ENCODE measurements at regions not wholly inside any gene's neighbourhood (a gene's known extent, or its start where the extent isn't known, plus 50 kb on each side); places are given as distances from the start of the nearest gene placed in this dataset.
"Not testable (repeated sequence)": the region's sequence is repeated elsewhere in the genome, so short reads cannot be mapped to it uniquely, and the experiment has no call there.

DNA sequence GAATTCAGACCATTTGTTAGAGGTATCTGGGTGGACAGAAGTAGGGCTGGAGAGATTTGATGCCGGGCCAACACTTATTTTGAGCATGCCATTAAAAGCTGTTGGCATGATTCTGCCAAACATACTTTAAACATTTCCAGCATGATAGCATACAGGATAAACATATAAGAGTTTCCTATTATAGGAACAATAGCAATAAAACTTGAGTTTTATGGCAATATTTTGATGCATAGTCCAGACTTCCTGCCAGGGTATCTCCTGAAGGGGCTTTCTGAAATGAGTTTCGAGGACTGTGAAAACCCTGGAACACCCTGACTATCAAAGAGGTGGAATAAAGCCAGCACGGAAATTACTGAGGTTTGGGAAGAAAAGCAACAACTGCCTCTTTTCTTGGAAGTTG is 1398.0 kb upstream of the NXPH2 start:
- no peak for DNase-seq

DNA sequence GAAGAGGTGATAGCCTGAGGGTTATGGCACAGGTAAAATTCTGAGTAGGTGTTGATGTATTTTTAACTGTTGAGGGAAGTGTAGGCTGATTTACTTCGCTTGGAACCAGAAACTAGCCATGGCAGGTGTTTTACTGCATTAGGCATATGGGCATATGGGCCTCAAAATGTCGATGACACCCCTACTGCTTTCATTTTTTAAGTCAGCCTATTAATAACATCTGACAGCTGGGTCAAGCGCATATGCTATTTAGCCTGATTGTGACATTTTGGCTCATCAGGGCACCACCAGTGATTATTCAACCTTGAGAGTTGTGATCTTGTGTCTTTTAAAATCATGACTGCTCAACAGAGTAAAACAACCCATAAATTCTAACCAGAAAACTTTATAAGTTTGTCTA is 1396.9 kb upstream of the NXPH2 start:
- no peak for DNase-seq

DNA sequence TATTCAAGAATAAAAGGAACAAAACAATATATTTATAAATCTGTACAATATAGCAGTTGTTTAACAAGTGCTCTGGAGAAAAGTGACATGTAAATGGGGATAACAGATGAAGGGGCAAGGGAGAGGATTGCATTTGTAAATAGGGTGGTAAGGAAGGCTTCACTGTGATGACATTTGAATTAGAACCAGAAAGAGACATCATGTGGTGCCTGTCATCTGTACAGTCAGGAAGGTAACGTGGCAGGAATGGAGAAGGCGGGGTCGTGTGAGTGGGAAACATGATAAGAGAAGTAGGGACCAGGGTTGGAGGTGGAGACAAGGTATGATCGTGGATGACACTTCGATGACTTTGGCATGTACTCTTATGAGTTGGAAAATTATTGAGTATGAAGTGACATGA is 1393.6 kb upstream of the NXPH2 start:
- no peak for DNase-seq

DNA sequence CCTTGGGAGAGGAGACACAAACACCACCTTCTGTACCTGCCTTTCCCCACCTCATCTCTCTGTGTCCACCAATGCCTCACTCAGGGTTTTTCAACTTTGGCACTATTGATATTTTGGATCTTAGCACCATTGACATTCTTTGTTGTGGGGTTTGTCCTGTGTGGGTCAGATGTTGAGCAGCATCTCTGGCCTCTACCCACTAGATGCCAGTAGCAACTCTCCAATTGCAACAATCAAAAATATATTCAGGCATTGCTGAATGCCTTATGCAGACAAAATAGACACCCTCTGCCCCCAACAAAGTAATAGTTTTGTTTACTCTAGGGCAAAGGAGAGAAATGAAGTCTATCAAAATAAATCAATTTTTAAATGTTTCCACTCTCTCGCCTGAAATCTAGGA is 1384.3 kb upstream of the NXPH2 start:
- DNase-seq: no peak

DNA sequence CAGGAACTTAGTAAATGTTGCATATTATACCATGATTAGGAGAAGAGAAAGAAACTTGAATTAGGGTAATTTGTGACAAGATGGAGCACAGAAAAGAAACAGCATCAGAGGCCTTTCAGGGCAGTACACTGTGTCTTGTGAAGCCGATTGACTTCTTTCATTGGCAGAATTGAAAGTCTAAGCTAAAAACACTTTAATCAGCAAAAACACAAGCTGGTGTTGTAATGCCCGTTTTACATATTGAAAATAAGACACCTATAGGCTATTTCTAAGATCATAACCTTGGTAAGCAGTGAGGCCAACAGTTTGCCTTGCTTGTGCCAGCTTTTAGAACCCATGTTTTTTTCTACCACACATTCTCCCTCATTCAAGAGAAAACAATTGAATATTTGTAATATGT is 1378.1 kb upstream of the NXPH2 start:
- no peak for DNase-seq

DNA sequence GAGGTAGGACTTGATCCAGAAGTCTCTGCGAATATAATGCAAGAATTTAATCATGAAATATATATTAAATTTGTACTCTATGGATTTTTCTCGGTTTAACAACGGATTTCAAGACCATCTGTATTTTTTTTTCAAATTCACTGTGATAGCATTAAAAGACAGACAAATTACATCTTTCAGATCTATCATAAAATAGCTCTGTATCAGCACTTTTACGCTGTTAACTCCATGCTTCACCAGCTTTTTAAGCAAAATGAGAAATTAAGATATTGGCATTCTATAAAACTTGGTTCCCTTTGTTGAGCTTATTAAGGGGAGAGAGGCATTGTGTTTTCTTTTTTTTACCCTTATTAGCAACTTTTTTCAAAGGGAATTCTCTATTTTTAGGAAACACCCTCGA is 1377.6 kb upstream of the NXPH2 start:
- DNase-seq: no peak

DNA sequence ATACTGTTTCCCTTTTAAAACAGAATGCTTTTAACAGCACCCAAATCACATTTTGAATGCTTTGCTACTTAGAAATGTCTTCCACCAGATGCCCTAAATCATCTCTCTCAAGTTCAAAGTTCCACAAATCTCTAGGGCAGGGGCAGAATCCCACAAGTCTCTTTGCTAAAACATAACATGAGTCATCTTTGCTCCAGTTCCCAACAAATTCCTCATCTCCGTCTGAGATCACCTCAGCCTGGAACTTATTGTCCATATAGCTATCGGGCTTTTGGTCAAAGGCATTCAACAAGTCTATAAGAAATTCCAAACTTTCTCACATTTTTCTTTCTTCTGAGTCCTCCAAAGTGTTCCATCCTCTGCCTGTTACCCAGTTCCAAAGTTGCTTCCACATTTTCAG is 1374.5 kb upstream of the NXPH2 start:
- no peak for DNase-seq

DNA sequence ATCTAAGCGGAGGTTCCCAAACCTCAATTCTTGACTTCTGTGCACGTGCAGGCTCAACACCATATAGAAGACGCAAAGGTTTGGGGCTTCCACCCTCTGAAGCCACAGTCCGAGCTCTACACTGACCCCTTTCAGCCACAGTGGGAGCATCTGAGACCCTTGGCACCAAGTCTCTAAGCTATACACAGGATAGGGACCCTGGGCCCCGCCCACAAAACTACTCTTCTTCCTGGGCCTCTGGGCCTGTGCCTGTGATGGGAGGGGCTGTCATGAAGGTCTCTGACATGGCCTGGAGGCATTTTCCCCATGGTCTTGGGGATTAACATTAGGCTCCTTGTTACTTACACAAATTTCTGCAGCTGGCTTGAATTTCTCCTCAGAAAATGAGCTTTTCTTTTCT is 1374.1 kb upstream of the NXPH2 start:
- no peak for DNase-seq

DNA sequence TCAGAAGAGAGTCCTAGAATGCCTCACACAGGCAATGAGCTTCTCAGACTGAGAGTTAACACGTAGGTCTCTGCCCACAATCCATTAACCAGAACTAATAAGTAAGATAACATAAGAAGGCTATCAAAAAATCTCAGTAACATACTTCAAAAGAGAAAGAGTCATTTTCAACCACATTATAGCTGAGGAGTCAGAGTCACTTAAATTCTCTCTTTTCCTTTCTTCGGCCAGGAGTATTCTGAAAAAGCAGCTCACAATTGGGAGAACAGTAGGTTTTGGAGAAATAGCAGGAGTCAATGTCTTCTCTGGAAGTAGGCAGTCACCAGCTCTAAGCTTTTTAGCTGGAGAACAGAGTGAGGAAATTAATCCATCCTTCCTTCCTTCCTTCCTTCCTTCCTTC is 1364.4 kb upstream of the NXPH2 start:
- DNase-seq: no peak

DNA sequence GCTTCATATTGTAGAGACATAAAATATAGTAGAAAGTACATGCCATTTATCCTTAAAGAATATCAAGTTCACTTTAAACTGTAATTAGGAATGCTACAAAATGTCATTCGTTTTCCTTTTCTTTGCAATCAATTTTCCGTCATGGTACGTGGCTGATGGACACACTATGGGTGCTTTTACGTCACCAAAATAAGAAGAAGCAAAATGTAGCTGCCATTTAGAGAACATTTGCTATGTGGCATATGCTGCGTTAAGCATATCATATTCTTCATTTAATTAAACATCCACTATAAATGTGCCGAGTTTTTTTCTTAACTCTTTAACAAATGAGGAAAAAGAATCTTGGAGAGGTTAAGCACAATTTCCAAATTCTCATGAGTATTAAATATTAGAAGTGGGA is 1358.5 kb upstream of the NXPH2 start:
- DNase-seq: no peak

DNA sequence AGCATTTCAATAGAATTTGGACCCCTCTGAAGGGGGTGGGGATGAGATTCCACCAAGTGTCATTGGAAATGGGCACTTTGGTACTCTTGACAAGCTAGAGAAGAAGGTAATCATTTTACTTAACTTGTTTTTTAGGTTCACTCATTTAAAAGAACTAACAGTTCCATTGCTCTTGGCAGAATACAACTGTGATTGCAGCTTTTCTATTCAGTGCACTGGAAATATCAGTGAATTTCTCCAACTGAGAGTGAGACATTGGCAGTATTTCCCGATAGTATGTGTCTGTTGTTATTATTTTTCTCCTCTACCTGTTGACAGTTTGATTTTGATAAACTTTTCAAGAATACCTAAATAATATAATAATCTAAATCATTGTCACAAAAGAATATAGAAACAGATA is 1356.7 kb upstream of the NXPH2 start:
- no peak for DNase-seq

DNA sequence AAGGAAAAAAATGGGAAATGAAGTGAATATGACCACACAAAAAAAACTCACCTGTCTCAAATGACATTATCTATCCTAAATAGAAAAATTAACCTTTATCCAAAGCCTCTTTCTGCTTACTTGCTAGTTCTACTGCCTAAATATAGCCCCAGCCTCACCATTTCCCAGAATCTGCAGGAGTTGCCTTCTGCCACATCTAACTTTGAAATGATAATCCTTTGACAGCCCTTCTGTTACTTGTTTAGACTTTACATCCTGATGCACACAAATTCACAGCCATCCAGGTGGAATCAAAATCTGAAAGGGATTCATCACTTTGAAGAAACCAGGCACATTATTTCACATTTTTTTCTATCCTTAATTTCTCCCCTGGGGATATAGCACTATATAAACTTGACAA is 1356.2 kb upstream of the NXPH2 start:
- no peak for DNase-seq

DNA sequence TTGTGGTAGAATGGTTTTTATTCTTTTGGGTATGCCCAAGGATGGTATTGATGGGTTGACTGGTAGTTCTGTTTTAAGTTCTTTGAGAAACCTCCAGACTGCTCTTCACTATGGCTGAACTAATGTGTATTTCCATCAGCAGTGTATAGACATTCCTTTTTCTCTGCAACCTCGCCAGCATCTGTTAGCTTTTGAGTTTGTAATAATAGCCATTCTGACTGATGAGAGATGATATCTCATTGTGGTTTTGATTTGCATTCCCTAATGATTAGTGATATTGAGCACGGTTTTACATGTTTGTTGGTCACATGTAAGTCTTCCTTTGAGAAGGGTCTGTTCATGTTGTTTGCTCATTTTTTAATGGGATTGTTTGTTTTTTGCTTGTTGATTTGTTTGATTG is 1348.7 kb upstream of the NXPH2 start:
- DNase-seq: no peak

DNA sequence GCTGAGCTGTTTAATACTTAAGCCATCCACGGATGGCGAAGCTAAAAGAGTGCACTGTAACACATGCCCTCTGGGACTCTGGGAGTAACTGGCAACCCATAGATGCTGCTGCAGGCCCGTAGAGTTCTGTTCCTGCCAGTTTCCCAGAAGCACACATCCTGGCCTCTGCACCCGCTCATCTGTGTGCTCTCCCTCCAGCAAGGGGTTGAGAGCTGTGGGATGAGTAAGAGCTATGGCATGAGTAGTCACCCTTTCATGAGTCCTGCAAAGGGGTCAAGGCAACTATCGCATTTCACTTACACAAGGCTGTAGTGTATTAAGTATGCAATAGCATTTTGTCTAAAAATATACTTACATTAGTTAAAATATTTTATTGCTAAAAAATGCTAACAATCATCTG is 1341.8 kb upstream of the NXPH2 start:
- DNase-seq: peak; percentile 7

DNA sequence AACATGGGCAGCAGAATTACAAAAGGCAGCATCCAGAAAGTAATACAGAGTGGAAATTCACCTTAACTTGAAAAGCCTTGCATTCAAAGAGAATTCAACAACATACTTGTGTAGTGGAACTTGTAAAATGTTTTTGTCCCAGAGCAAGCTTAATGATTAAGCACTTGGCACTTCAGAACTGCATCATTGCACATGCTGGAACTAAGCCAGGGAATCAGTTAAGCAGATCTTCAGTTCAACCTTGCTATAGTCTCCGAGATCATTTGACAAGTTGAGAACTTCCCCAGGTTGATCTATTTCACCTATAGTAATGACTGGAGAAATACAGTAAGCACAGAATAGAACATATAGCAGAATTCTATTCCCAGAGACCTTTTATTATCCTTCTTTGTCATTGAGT is 1337.2 kb upstream of the NXPH2 start:
- DNase-seq: peak; percentile 86

DNA sequence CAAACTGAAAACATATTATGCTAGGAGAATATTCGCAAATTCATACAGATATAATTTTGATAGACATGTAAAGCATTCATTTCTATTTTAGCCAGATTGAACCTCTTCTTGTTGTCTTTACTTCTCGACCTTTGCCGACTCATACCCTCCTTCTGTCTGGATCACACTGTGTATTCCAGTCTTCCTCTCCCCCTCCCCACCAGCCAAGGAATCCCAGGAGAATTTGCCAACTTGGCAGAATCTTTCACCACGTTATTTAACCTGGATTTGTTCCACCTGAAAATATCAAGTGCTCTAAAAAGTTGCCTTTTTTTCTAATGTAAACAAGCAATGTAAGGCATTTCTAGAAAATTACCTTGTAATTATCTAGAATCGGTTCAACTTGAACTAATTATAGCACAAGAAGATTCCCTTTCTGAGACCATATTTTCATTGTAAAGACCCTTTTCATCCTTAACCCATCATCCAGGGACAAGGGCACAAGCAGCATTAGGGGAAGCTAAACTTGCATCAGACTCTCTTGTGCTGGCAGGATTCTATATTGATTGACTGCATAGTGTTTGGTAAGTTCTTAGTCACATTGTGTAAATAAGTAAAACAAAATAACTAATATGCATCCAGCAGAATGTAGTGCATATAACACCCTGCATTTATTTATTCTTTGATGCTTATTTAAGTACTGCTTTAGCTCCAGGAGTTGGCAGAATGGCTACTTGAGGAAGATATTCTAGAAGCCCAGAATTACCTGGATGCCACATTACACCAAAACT is 1328.7 kb upstream of the NXPH2 start:
- DNase-seq: no peak

DNA sequence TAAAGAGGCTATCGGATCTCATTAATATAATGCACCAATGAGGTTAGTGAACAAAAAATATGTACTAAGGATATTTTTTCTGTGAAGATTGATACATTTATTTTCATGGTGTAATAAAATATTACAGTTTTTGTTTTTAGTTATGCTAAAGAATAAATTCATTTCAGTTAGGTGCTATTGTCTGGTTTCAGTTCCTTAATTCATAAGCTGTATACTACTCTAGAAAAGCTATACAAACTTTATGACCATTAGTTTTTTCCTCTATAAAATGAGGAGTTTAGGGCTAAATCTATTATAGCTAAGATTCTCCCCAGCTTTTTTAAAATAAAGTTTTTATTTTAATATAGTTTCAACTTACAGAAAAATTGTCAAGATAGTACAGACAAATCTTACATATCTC is 1311.7 kb upstream of the NXPH2 start:
- no peak for DNase-seq

DNA sequence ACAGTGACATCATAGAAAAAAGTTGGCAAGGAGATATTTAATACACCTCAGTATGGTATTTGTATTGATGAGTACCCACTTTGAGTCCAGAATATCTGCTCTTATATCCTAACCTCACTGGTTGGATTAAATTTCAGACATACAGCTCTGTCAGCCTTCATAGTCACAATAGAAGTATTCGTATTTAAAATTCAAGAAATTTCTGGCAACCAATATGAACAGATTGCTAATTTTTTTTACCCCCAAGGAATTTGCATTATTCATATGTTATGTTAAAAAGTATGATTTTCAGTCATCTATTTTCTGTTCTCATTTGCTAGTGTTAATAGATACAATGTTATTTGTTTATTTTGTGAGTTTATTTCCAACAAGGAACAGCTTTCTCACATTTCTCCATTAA is 1306.8 kb upstream of the NXPH2 start:
- DNase-seq: no peak

DNA sequence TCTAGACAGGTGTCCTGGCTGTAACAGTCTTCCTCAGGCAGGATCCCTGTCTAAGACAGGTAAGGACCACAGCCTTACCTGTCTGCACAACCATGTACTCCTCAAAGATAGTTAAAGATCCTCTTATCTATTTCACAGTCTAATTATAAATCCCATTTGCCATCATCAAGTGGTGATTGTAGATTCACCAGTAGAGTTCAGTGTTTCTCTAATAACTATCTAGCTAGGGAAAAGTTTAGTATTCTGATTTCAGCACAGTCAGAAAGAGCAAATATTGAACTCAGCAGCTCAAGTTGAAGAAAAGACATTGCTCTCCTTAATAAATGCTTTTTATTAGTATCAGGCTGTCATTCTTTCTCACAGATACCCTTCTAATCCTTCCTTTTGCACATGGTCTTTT is 1305.5 kb upstream of the NXPH2 start:
- DNase-seq: peak; percentile 42

DNA sequence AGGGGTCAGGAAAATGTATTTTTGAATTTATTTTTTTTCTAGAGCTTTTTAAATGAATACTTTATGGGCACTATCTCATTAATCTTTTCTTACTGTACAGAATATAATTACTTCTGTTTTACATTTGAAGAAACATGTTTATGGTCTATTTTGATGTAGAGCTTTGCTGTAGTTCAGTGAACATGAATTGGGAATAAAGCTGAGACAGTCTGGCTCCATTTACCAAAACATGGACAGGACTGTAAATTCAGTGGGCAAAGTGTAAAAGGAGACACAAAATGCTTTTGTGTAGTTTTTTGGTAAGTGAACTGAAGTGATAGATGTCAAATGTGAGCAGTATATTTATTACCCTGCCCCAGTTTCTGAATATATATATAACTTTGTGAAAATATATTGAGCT is 1298.8 kb upstream of the NXPH2 start:
- DNase-seq: no peak

DNA sequence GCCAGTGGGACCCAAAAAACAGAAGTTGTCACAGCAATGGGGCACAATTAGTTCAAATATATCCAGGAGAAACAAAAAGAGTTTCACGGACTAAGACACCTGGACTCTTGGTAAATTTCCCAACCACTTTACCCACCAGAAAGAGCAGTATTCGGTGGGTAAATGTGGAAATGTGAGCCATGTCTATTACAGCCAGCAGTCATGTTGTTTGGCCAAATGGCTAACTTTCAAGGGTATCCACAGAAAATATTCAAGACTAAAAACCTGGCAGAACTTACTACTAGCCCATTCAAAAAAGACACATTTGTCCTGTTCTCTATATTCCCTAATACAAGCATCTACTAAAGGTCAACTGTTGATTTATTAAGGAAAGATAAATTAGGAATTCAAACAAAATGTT is 1296.0 kb upstream of the NXPH2 start:
- no peak for DNase-seq

DNA sequence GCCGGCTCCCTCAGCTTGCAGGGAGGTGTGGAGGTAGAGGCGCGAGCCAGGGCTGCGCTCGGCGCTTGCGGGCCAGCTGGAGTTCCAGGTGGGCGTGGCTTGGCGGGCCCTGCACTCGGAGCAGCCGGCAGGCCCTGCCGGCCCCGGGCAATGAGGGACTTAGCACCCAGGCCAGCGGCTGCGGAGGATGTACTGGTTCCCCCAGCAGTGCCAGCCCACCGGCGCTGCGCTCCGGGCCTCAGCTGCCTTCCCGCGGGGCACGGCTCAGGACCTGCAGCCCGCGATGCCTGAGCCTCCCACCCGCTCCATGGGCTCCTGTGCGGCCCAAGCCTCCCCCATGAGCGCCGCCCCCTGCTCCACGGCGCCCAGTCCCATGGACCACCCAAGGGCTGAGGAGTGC is 1293.6 kb upstream of the NXPH2 start:
- DNase-seq: not testable (repeated sequence)

DNA sequence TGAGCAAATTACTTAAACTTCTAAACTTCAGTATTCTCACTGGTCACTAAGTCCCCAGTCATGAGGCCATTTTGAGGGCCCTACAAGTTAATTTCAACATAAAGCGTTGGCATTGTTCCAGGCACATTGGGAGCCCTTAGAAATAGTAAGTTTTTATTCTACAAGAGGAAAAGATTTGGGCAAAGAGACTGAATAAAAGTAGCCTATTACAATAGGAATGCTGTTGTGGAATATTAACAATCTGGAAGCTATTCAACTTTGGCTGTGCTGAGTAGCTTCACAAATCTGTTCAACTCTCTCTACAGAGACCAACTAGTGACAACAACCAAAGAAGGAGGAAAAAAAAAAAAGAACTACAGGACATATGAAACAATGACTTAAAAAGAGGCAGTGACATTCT is 1287.5 kb upstream of the NXPH2 start:
- no peak for DNase-seq

DNA sequence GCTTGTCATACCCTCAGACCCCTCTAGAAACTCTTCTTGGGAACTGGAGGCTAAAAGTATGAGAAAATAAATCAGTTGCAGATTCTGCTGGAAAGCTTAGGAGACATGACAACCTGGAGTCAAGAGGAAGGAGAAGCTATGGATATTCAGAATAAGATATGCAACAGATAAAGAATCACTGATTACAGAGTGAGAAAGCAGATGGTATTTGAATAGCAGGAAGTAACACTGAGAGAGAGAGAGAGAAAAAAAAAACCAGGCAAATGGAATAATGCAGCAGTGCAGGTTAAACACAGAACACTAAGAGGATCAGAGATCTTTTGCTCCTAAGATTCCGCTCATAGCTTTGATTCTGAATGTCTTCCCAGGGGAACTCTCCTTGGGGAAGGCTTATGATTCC is 1284.1 kb upstream of the NXPH2 start:
- DNase-seq: no peak

DNA sequence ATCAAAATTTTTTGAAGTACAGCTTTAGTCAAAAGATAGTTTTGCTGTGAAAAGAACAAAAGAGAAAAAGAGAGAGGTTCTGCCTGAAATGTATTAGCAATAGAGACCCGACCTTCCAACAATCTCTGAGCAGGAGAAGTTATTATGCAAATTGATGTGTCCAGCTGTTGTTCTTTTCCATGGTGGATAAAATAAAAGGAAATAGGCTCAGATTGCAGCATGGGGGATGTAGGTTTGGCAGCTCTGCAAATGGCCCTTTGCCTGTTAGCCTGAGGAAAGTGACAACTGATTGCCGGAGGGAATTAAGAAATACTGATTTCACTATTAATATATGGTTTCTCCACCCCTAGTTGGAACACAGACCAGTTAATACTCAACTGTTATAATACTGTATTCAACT is 1283.2 kb upstream of the NXPH2 start:
- no peak for DNase-seq

DNA sequence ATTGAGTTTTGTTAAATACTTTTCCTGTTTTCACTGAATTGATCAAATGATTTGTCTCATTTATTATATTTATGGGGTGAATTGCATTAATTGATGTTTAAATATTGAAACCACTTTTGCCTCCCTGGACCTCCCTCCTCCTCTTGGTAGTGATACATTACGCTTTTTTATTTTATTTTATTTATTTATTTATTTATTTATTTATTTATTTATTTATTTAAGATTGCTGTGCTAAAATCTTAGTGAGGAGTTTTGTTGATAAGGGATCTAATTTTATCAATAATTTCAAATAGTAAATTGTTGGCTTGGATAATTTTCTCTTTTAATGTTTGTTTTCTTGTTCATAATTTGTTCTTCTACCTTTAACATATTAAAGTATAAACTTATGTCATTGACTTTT is 1281.0 kb upstream of the NXPH2 start:
- no peak for DNase-seq

All from kidney glomerular epithelial cell (primary cell).